ENCODE measurements at regions not wholly inside any gene's neighbourhood (a gene's known extent, or its start where the extent isn't known, plus 50 kb on each side); places are given as distances from the start of the nearest gene placed in this dataset.

DNA sequence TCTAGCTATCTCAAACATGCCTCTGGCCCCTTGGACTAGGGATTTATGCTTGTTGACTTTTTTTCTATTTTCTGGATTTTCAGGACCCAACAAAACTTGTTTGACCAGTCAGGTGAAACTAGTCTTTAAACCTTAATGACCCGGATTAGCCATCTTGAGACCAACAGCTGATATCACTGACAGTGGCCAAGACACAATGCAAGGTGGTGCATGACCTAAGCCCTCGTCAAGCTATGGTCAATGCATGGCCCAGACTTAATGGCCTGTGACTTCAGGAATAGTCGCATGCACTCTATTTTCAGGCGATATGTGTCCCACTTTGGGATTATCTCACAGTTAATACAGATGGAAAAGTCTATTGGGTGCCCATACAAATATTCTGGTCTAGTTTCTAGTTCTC is 190.4 kb downstream of the ZBTB18 start:
- Histone ChIP-seq H3K27ac (ENCODE audit: low read length) (no peak overlapping the region), H3K36me3 (ENCODE audit: control insufficient read depth, insufficient read depth, low read length) (no peaks in the 10 kb centered on the region), H3K4me3 (ENCODE audit: low read depth in 2 of 2, low read length in 2 of 2) (no peak overlapping the region), H3K4me1 (ENCODE audit: control insufficient read depth, insufficient read depth, low read length) (no peaks in the 10 kb centered on the region), H3K27me3 (ENCODE audit: control insufficient read depth, insufficient read depth, low read length) (no peaks in the 10 kb centered on the region; the same call in 1 of the 2 replicates), H3K9me3 (ENCODE audit: control insufficient read depth, insufficient read depth, low read depth, low read length) (no peaks in the 10 kb centered on the region)
- no peak for DNase-seq (ENCODE audit: low read depth, low spot score)
- ChIA-PET CTCF (no interaction called here), POLR2A (no interaction called here)
- BruUV-seq (replicated peaks): no TSS peak
- in situ Hi-C loops (cut with HindIII; ENCODE audit: low pct_unique_long_range_greater_than_20kb, low sequenced_read_pairs): no loop called here
- no peak for TF ChIP-seq SIN3A (IDR thresholded peaks at IDR 0.05; ENCODE audit: borderline replicate concordance, insufficient read depth, low read depth, low read length)
- TF ChIP-seq, protein P1, sequence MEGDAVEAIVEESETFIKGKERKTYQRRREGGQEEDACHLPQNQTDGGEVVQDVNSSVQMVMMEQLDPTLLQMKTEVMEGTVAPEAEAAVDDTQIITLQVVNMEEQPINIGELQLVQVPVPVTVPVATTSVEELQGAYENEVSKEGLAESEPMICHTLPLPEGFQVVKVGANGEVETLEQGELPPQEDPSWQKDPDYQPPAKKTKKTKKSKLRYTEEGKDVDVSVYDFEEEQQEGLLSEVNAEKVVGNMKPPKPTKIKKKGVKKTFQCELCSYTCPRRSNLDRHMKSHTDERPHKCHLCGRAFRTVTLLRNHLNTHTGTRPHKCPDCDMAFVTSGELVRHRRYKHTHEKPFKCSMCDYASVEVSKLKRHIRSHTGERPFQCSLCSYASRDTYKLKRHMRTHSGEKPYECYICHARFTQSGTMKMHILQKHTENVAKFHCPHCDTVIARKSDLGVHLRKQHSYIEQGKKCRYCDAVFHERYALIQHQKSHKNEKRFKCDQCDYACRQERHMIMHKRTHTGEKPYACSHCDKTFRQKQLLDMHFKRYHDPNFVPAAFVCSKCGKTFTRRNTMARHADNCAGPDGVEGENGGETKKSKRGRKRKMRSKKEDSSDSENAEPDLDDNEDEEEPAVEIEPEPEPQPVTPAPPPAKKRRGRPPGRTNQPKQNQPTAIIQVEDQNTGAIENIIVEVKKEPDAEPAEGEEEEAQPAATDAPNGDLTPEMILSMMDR (IDR thresholded peaks at IDR 0.05): no peak
- TF ChIP-seq POLR2AphosphoS5 (IDR thresholded peaks at IDR 0.05; ENCODE audit: low read depth, low read length): no peak
- TF ChIP-seq, protein P2, sequence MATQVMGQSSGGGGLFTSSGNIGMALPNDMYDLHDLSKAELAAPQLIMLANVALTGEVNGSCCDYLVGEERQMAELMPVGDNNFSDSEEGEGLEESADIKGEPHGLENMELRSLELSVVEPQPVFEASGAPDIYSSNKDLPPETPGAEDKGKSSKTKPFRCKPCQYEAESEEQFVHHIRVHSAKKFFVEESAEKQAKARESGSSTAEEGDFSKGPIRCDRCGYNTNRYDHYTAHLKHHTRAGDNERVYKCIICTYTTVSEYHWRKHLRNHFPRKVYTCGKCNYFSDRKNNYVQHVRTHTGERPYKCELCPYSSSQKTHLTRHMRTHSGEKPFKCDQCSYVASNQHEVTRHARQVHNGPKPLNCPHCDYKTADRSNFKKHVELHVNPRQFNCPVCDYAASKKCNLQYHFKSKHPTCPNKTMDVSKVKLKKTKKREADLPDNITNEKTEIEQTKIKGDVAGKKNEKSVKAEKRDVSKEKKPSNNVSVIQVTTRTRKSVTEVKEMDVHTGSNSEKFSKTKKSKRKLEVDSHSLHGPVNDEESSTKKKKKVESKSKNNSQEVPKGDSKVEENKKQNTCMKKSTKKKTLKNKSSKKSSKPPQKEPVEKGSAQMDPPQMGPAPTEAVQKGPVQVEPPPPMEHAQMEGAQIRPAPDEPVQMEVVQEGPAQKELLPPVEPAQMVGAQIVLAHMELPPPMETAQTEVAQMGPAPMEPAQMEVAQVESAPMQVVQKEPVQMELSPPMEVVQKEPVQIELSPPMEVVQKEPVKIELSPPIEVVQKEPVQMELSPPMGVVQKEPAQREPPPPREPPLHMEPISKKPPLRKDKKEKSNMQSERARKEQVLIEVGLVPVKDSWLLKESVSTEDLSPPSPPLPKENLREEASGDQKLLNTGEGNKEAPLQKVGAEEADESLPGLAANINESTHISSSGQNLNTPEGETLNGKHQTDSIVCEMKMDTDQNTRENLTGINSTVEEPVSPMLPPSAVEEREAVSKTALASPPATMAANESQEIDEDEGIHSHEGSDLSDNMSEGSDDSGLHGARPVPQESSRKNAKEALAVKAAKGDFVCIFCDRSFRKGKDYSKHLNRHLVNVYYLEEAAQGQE (IDR thresholded peaks at IDR 0.05; ENCODE audit: insufficient read depth in 1 of 2, low read depth in 2 of 2, low read length in 1 of 2): no peak
- no peak for TF ChIP-seq TCF7L2 (IDR thresholded peaks at IDR 0.05; ENCODE audit: low read depth, low read length)
- no peak for ATAC-seq
- intact Hi-C loops (cut with micrococcal nuclease; ENCODE audit: unreplicated experiment): no loop called here

DNA sequence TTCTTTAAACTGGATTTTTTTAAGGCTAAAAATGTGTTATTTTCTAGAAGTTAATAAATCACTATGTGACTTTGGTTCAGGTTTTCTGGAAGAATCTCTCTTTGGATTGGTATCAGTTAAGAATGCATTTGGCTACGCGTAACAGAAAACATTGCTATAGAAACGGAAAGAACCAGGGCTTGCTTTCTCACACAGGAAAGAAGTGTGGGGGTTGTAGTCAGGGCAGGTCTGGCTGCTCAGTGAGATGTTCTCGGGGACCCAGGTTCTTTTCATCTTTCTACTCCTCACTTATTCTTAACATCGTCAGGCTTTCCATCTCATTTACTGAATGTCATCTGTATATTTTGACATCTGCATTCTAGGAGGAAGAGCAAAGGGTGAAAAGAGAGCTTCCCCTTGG is 191.4 kb downstream of the ZBTB18 start:
- TF ChIP-seq, protein P1 (IDR thresholded peaks at IDR 0.05): no peak
- TF ChIP-seq TCF7L2 (IDR thresholded peaks at IDR 0.05; ENCODE audit: low read depth, low read length) (no peak), POLR2AphosphoS5 (IDR thresholded peaks at IDR 0.05; ENCODE audit: low read depth, low read length) (no peak), SIN3A (IDR thresholded peaks at IDR 0.05; ENCODE audit: borderline replicate concordance, insufficient read depth, low read depth, low read length) (no peak)
- TF ChIP-seq, protein P2 (IDR thresholded peaks at IDR 0.05; ENCODE audit: insufficient read depth in 1 of 2, low read depth in 2 of 2, low read length in 1 of 2): no peak
- ChIA-PET POLR2A (no interaction called here), CTCF (no interaction called here)
- no TSS peak for BruUV-seq (replicated peaks)
- Histone ChIP-seq H3K9me3 (ENCODE audit: control insufficient read depth, insufficient read depth, low read depth, low read length) (no peaks in the 10 kb centered on the region), H3K36me3 (ENCODE audit: control insufficient read depth, insufficient read depth, low read length) (no peaks in the 10 kb centered on the region), H3K4me3 (ENCODE audit: low read depth in 2 of 2, low read length in 2 of 2) (no peak overlapping the region), H3K27ac (ENCODE audit: low read length) (no peak overlapping the region), H3K27me3 (ENCODE audit: control insufficient read depth, insufficient read depth, low read length) (no peaks in the 10 kb centered on the region; the same call in 1 of the 2 replicates), H3K4me1 (ENCODE audit: control insufficient read depth, insufficient read depth, low read length) (no peaks in the 10 kb centered on the region)
- in situ Hi-C loops (cut with HindIII; ENCODE audit: low pct_unique_long_range_greater_than_20kb, low sequenced_read_pairs): no loop called here
- intact Hi-C loops (cut with micrococcal nuclease; ENCODE audit: unreplicated experiment): no loop called here
- ATAC-seq (no peak), DNase-seq (ENCODE audit: low read depth, low spot score) (no peak)

All from Panc1 (cell line).